ENCODE measurements at regions not wholly inside any gene's neighbourhood (a gene's known extent, or its start where the extent isn't known, plus 50 kb on each side); places are given as distances from the start of the nearest gene placed in this dataset.
"Not testable (repeated sequence)": the region's sequence is repeated elsewhere in the genome, so short reads cannot be mapped to it uniquely, and the experiment has no call there.

DNA sequence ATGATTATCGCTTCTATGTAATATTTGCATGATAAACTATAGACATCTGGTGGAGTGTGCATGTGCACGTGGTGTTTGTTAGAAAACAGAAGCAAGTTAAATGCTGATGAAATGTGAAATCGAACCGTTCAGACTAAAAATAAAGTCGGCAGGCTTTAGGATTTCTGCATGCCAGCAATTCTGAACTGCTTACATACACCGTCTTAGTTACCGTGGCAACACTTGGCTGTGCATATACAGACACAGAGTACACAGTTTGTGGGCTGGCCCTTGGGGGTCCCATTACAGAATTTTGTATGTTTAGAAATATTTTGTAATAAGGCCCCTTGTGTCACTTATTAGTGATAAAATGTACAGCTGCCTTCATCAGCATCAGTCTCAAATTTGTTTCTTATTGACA, 605.5 kb downstream of the RBFOX1 start:
- no peak for FAIRE-seq

DNA sequence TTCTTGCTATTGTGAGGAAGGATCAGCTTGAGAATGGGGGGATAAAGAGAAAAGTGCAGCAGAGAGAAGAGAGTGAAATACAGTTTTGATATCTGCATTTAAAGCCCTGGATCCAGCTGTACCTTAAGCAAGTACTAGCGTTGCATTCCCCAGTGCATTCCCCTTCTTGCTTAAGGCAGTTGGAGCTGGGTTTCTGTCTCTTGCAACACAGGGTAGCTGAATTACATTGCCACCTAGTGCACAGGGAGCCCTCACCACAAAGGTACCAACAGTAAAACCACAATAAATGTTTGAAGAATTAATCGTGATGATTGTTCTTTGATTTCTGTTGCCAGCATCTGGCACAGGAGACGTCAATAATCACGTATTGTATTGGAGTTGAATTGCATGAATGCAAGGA, 588.7 kb downstream of the RBFOX1 start:
- no peak for FAIRE-seq

DNA sequence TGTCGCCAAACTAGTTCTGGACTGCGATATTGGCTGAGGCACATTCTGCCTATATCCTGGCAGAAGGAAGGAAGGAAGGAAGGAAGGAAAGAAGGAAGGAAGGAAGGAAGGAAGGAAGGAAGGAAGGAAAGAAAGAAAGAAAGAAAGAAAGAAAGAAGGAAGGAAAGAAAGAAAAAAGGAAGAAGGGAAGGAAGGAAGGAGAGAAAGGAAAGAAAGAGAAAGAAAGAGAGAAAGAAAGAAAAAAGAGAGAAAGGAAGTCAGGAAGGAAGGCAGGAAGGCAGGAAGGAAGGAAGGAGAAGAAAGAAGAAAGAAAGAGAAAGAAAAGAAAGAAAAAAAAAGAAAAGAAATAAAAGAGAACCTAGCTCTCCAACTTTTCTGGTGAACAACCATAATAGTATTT, 587.1 kb downstream of the RBFOX1 start:
- no peak for FAIRE-seq

DNA sequence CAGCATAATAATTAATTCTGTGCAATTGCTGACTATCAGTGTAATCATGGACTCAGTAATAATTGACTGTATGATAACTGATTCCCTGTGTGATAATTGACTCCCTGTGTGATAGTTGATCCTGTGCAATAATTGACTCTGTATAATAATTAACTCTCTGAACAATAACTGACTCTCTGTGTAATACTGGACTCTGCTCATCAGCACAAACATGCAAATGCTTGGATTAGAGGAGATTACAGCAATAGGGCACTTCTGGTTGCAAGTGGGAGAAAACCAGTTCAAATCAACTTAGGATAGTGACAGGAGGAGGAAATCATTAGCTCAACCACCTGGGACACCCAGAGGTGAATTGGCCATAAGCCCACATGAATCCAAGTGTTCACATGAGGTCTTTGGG, 582.1 kb downstream of the RBFOX1 start:
- FAIRE-seq: no peak

DNA sequence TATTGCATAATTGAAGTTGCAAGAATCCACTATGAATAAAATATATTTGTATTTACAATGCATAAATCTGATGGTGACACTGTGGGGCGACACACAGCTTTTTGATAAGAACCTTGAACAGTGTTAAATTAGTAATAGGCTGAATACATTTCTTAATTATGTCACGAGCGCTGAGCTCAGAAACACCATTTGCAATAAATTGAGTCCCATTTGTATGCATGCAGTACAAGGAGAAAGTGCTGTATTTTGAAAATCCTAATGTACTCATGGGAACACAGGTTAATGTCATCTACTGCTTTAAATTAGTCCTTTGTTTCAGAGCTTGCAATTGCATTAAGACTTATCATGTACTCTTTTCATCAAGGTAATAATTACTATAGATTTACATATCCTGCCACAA, 579.5 kb downstream of the RBFOX1 start:
- no peak for FAIRE-seq

DNA sequence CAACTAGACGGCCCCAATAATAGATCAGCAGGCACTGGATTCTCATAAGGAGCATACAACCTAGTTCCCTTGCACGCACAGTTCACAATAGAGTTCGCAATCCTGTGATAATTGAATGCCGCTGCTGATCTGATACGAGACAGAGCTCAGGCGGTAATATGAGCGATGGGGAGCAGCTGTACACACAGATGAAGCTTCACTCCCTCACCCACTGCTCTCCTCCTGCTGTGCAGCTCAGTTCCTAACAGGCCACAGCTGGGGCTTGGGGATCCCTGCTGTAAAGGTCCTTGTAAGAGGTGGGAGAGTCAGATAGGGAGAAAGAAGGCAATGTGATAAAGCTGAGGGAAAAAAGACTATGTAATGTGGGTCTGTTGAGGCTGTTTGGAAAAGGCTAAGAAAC, 577.5 kb downstream of the RBFOX1 start:
- no peak for FAIRE-seq

DNA sequence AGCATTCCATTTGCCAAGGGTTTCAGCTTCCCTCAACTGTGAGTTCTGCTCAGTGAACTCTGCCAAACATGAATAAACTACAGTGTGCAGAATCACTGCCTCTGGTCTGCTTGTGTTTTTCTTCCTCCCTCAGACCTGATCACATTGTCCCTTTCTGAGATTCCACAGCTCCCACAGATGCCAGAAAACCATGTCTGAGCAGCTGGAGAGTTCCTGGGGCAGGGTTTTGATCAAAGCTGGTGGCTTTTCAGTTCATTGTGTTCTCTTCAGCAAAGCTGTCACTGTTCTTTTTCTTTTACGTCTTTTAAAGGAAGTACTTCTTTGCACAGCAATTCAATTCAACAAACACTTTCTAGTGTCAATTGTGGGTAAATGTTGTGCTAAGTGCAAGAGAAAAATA, 555.8 kb downstream of the RBFOX1 start:
- FAIRE-seq: no peak

DNA sequence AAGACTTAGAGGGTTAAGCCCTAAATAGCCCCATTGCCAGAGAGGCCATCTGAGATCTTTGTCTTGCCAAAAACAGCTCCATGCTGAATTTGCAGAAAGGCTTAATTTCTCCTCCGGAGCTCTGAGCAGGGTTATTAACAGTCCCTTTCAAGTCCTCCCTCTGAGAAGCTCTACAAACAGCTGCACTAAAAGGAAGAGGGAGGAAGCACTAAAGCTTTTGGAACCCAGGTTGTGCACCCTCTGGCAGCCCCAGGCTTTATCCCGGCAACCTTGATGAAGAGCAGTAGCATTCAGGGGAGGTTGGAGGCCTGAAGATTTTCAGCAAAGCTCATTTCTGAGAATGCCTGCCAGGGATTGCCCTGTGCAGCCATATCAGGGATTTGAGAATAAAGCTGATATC, 554.7 kb downstream of the RBFOX1 start:
- FAIRE-seq: no peak

DNA sequence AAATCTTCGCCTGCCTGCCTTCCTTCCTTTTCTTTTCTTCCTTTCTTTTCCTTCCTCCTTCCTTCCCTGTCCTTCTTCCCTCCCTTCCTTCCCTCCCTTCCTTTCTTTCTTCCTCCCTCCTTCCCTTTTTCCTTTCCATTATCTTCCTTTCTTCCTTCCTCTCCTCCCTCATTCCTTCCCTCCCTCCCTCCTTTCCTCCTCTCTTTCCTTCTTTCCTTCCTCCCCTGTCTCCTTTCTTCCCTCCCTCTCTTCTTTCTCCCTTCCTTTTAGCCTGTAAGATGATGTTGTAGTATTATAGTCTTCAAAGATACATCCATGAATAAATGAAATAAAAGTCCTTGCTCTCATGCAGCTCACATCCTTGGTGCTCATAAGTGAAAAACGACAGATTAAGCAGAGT, 539.3 kb downstream of the RBFOX1 start:
- FAIRE-seq: no peak

DNA sequence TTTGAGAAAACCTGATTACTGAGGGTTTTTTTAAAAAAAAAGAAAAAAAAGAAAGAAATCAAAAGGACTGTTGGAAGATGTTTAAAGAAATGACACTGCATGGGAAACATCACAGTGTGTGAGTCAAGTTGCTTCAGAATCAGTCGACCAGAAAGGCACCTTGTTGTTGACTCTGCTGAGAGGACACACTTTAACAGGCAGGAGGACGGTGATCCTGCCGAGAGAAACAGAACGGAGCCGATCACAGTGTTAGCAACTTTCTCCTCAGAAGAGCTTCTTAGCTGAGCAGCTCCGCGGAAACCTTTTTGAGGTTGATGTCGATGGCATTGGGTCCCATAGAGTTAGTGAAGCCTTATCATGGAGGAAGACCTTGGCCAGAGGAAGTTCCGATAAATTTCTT, 538.7 kb downstream of the RBFOX1 start:
- no peak for FAIRE-seq

DNA sequence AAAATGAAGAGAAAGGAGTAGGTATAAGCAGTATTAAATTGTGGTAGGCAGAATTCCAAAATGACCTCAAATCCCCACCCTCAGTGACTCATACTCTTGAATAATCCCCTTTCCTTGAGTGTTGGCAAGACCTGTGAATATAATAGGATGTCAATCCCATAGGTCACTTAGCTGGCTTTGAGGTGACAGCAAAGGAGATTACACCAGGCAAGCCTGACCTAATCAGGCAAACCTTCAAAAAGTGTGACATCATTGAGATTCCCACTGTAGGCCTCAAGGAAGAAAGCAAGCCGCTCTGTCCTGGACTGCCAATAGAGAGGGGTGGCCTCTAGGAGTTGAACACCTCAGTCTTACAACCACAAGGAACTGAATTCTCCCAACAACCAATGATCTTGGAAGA, 535.2 kb downstream of the RBFOX1 start:
- no peak for FAIRE-seq

DNA sequence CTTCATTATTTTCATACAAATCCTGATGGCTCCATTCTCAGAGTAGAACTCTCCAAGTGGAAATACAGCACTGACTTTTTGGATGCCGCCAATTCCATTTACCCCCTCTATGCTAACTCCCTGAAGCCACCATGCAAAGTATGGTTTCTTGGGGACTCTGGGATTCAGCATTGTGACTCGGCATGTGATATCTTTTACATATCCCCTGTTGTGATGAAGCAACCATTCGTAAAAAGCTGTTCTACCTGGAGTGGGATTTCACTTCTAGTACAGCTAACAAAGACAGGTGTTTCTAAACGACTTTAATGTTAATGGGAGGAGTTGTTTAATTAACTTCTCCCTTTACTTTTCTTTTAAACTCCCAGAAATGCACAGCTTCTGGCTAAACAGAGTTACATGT, 533.5 kb downstream of the RBFOX1 start:
- no peak for FAIRE-seq

DNA sequence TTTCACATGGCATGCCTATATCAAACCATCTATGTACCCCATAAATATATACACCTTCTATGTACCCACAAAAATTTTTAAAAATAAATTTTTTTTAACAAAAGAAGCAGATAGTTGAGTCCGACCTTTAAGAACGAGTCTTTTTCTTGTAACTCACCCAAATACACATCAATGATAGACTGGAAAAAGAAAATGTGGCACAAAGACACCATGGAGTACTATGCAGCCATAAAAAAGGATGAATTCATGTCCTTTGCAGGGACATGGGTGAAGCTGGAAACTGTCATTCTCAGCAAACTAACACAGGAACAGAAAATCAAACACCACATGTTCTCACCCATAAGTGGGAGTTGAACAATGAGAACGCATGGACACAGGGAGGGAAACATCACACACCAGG, 532.7 kb downstream of the RBFOX1 start:
- not testable (repeated sequence) for FAIRE-seq

DNA sequence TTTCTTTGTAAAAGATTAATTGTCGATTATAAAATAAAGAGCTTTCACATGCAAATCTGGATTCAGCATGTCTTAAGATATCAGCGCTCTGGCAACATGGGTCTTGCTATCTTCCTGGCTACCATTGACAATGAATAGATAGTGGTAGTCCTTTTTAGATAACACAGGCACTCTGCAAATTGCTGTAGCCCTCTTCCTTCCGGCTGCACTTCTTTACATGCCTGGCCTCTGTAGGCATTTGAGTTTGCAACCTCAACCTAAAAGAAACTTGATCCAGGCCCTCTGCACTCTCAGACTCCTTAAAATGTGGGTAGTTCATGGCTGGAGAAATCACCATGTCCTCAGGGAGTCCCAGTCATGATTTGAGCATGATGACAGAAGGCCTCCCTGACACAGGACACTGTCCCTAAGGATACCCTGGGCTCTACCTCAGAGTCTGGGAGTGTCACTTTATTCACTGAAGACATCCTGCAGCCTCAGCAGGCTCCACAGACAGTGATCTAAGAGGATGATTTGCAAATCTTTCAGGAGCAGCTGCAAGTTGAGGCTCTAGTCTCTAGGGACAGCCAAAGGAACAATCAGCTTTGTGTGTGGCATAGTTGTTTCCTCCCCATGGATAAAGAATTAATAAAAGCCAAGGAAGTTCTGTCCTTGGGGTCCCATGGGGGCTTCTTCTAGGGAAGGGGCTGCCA, 529.4 kb downstream of the RBFOX1 start:
- no peak for FAIRE-seq

DNA sequence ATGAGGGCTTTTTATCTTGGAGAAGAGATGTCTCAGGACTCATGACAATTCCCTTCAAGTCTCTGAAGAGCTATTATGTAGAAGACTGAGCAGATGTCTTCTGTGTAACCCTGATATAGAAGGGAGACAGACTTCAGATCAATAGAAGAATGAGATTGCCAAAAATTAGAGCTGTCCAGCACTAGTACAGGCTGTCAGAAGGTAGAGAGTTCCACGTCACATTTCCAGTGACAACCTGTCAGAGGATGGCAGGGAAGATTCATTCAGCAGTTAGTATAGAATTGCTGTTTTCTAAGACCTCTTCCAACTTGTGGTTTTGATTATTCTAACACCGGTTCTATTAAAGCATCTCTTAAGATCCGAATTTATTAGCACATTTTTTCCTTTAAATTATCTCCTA, 520.6 kb downstream of the RBFOX1 start:
- no peak for FAIRE-seq

DNA sequence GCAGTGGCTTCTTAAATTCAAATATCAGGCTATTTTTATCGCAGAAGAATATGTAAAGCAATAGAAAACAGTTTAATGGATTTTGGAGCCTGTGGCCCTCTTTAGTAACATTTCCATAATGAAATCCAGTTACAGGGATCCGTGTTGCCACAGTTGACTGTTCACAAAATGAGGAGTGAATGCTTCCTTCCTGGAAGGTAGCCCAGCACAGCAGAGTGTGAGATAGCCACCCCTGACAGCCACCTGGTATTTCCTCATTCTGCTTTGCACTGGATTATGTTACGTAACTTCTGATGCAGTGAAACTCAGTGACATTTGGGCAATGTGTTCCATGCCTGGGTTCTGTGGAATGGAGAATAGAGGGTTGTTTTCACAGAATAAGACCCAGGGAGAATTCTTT, 517.2 kb downstream of the RBFOX1 start:
- FAIRE-seq: no peak

DNA sequence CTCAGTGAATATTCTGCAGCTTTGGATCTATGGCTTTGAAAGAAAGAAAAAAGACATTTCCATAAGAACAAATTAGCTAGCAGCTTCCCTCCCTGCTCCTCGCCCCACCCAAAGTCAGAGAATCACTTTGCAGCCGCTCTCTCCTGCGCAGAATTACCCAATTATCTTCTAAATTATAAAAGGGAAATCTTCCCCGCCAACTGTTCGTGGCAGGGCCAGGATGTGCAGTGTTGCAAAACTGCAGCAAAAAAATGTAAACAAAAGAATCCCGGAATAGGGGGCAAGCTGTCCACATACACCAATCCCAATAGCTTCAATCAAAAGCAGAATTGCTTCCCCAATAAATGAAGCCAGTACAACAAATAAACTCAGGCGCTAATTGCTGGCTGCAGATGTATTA, 510.6 kb downstream of the RBFOX1 start:
- no peak for FAIRE-seq

DNA sequence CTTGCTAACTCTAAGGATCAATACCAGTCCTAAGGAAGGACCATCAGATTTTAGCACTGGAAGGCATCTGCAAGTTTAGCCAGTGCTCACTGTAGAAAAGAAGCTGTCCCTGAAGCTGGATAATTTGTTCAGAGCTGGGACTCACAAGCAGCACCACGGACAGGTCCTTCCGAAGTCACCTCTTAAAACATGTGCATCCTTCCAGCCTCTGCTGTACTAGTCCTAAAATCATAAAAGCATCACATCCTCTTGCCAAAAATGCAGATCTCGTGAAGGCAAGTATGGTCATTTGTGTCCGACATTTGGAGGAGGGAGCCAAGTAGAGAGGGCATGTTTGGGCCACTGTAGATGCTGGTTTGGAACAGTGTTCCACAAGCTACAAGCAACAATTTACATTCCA, 506.9 kb downstream of the RBFOX1 start:
- FAIRE-seq: no peak

DNA sequence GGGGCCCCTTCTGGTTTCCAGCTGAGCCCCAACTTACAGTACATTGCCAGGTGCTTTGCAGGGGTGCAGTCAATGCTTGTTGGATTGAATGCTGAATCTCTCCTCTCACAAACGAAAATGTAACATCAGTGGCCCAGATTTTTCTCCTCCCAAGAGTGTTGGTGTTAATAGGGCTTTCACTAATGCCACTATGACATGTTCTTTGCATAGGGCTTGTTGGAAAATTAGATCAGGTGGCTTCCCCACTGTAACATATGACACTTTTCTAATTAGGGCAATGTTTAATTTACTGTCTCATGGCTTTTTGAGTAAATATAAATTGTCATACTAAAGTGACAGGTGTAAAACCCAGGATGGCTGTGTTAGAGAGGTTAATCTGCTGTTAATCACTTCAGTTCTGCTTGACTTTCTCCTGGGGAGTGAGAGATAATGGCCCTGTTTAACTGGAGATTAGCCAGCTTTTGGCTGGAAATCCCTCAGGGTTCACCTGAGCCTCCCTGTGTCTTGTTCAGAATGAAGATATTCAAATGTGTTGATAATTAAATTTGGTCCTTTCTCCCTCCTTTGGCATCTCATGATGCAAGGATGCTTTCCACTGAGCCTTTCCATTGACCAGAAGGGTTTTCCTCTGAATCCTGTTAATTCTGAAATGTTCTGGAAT, 502.3 kb downstream of the RBFOX1 start:
- FAIRE-seq: no peak

DNA sequence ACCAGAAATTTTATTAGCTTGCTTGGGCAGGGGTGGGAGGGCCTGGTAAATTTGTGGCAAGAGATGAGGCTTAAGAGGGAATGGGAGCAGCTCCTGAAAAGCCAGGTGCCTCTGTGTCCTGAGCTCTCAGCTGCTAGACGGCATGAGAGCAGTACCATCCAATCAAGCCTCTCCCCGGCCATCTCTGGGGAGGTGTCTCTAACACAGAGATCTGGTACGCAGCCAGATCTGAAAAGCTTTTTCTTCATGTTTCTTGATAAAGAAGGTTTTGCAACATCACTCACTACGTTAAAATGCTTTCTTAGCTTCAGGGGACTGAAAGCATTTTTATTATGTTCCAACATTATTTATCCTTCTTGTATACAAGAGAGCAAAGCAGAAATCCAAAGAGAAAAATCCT, 488.2 kb downstream of the RBFOX1 start:
- no peak for FAIRE-seq

DNA sequence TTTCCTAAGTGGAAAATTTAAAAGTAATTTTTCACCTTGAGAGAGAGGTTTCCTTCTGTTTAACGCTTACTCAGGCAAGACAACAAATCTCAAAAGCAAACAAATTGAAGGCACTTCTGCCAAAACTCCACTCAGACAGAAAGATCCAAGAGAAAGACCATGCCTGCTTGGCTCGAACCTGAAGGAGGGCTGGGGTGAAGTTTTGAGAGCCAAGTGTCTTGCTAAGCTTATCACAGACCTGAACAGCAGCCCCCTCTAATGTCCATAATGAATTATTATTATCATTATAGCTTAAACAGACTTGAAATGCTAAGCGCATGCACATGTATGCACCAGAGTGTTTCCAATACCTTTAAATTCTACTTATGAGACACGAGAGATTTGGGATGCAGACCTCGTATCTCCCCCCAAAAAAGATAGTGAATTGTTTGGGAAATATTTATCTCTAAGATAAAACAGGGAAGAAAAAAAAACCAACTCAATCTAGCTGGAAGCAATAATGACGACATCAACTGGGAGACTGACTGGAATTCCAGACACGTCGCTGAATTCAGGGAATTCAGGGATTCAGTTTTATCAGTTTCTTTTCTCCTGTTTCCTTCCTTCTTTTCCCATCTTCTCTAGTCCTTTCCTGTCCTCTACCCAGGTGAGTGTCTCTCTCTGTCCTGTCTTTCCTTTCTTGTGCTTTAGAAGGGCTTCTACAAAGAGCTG, 473.2 kb downstream of the RBFOX1 start:
- FAIRE-seq: no peak

DNA sequence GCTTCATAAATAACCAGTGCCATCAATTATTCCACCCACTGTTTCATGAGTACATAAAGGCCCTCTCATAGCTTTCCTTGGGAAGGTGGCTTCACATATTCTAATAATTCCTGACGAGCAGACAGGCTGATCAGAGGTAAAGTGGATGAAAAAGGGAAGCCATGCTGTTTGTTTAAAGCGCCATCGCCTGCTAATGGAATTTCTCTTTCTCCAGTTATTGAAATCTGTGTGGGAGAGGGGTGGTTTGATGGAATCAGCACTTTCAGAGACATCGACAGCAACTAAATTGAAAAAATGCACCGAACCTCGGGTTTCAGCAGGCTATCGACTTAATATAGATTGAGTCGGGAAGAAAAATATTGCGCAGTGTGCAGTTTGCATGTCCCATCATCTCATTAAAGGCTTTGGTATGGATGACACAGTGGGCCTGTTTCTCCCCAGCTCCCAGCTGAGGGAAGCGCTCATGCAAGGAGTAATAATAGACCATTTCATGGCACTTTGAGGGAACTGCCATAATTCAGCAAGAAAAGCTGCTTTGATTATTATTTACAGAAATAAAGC, 472.1 kb downstream of the RBFOX1 start:
- no peak for FAIRE-seq

DNA sequence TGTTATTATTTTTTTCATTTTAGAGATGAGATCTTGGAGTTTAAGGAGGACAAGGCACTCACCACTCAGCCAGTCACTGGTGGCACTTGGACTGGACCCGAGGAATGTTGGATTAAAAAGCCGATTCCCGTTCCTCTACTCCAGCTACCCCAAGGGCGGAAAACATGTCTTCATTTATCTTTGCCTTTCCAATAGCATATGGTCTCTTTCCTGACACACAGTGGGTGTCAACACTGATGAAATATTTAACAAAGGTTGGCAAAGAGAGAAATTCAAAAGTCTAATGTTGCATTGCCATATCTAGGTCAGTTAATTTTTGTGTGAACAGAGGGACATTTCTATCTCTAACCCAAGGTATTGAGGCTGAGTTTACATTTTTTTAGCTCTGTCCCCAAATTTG, 459.7 kb downstream of the RBFOX1 start:
- FAIRE-seq: no peak

DNA sequence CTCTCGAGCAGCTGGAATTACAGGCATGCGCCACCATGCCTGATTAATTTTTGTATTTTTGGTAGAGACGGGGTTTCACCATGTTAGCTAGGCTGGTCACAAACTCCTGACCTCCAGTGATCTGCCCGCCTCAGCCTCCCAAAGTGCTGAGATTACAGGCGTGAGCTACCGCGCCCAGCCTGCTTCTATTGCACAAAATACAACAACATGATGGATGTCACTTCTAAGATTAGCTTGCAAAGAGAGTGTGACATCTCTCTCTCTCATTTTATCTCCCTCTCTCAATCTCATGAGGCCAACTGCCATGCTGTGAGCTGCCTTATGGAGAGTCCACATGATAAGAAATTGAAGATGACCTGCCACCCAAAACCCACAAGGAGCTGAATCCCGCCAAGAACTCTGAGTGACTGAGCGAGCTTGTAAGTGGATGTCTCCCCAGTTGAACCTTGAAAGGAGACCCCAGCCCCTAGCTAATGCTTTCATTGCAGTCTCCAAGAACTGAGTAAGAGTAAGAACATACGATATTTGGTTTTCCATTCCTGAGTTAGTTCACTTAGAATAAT, 458.5 kb downstream of the RBFOX1 start:
- FAIRE-seq: no peak
